Ishikawa (cell line): ENCODE measurements at regions not wholly inside any gene's neighbourhood (a gene's known extent, or its start where the extent isn't known, plus 50 kb on each side); places are given as distances from the start of the nearest gene placed in this dataset.

Experiments
- CEBPB ChIP-seq: IDR thresholded peaks from 2 replicates; pipeline ENCODE4 v1.6.1; 2012
- CREB1 ChIP-seq: IDR thresholded peaks from 2 replicates; pipeline ENCODE4 v1.6.1; 2012; ENCODE audit warnings: low read depth
- EGR1 ChIP-seq: IDR thresholded peaks from 2 replicates; pipeline ENCODE4 v1.6.1; 2012
- EP300 ChIP-seq: IDR thresholded peaks from 2 replicates; pipeline ENCODE4 v1.6.1; 2012; ENCODE audit warnings: borderline replicate concordance
- FOXM1 ChIP-seq: IDR thresholded peaks from 2 replicates; pipeline ENCODE4 v1.6.1; 2012; ENCODE audit warnings: low read depth, borderline replicate concordance
- MAX ChIP-seq: IDR thresholded peaks from 2 replicates; pipeline ENCODE4 v1.6.1; 2012
- NFIC ChIP-seq: IDR thresholded peaks from 2 replicates; pipeline ENCODE4 v1.6.1; 2012
- RAD21 ChIP-seq: IDR thresholded peaks from 2 replicates; pipeline ENCODE4 v1.6.1; 2012; ENCODE audit warnings: low read depth
- REST ChIP-seq: IDR thresholded peaks from 2 replicates; pipeline ENCODE4 v1.6.1; 2012; ENCODE audit warnings: low read depth, mild to moderate bottlenecking
- TAF1 ChIP-seq: IDR thresholded peaks from 2 replicates; pipeline ENCODE4 v1.6.1; 2012; ENCODE audit warnings: low read depth, mild to moderate bottlenecking
- TCF12 ChIP-seq: IDR thresholded peaks from 2 replicates; pipeline ENCODE4 v1.6.1; 2012; ENCODE audit warnings: low read depth
- TEAD4 ChIP-seq: IDR thresholded peaks from 2 replicates; pipeline ENCODE4 v1.6.1; 2012
- USF1 ChIP-seq: IDR thresholded peaks from 2 replicates; pipeline ENCODE4 v1.6.1; 2012
- YY1 ChIP-seq: IDR thresholded peaks from 2 replicates; pipeline ENCODE4 v1.6.1; 2012; ENCODE audit warnings: low read depth
- ZBTB7A ChIP-seq: IDR thresholded peaks from 2 replicates; pipeline ENCODE4 v1.6.1; 2012; ENCODE audit warnings: low read depth

- TF ChIP-seq RAD21 (no peak), REST (no peak)
Measured at GRCh38 chr20:10824750-10825500, 151.1 kb upstream of the JAG1 start.

- TF ChIP-seq CREB1: no peak
- TF ChIP-seq NFIC: no peak
- no peak for TF ChIP-seq FOXM1
- TF ChIP-seq TAF1: no peak
- TF ChIP-seq TEAD4: no peak
- no peak for TF ChIP-seq MAX
- TF ChIP-seq REST: no peak
- TF ChIP-seq YY1: no peak
- TF ChIP-seq ZBTB7A: no peak
- TF ChIP-seq EGR1: no peak
- TF ChIP-seq TCF12: no peak
Measured at GRCh38 chr20:10826111-10826510, 152.3 kb upstream of the JAG1 start.

GRCh38 chr20:10828180-10828579 is 154.4 kb upstream of the JAG1 start:
- no peak for TF ChIP-seq EP300
- TF ChIP-seq ZBTB7A: no peak
- no peak for TF ChIP-seq CEBPB
- no peak for TF ChIP-seq YY1
- no peak for TF ChIP-seq MAX
- TF ChIP-seq TAF1: no peak

GRCh38 chr20:10832141-10832540 is 158.3 kb upstream of the JAG1 start:
- TF ChIP-seq CREB1 (no peak), RAD21 (no peak), ZBTB7A (no peak), USF1 (no peak), YY1 (no peak), EGR1 (no peak), TEAD4 (no peak), EP300 (no peak), TCF12 (no peak), REST (no peak), MAX (no peak), FOXM1 (no peak), NFIC (no peak), TAF1 (no peak)

- no peak for TF ChIP-seq EP300
- no peak for TF ChIP-seq TEAD4
- TF ChIP-seq CREB1: no peak
- no peak for TF ChIP-seq MAX
- no peak for TF ChIP-seq ZBTB7A
- no peak for TF ChIP-seq REST
Measured at GRCh38 chr20:10837901-10838300, 164.1 kb upstream of the JAG1 start.
